Activated gamma-delta T cell (primary cell): ENCODE measurements at regions not wholly inside any gene's neighbourhood (a gene's known extent, or its start where the extent isn't known, plus 50 kb on each side); places are given as distances from the start of the nearest gene placed in this dataset.
"Not testable (repeated sequence)": the region's sequence is repeated elsewhere in the genome, so short reads cannot be mapped to it uniquely, and the experiment has no call there.

Source experiments
- DNase-seq: peaks from one replicate; lab custom pipeline; 2025; lab: John Stamatoyannopoulos, UW

GRCh38 chr10:31124852-31125251, 93.2 kb upstream of the ZNF438 start:
- DNase-seq, result no peak

GRCh38 chr10:31125789-31126188, 94.1 kb upstream of the ZNF438 start:
- DNase-seq, result no peak

- no peak for DNase-seq
These were observed 94.9 kb upstream of the ZNF438 start for GRCh38 chr10:31126593-31126992.

GRCh38 chr10:31128536-31128935, 96.9 kb upstream of the ZNF438 start:
- DNase-seq, result no peak

GRCh38 chr10:31129271-31129670, 97.6 kb upstream of the ZNF438 start:
- DNase-seq, result no peak

GRCh38 chr10:31129880-31130405, 98.3 kb upstream of the ZNF438 start:
- no peak for DNase-seq

- no peak for DNase-seq
These were observed 98.7 kb upstream of the ZNF438 start for GRCh38 chr10:31130406-31130805.

- DNase-seq, result no peak
These were observed 99.6 kb upstream of the ZNF438 start for GRCh38 chr10:31131251-31131650.

GRCh38 chr10:31132681-31133244, 101.1 kb upstream of the ZNF438 start:
- DNase-seq, result no peak

- no peak for DNase-seq
These were observed 101.7 kb upstream of the ZNF438 start for GRCh38 chr10:31133251-31133791.

- peak; percentile 46 for DNase-seq
These were observed 102.2 kb upstream of the ZNF438 start for GRCh38 chr10:31133792-31134310.

GRCh38 chr10:31134311-31134952, 102.8 kb upstream of the ZNF438 start:
- DNase-seq, result no peak

GRCh38 chr10:31135171-31135570, 103.5 kb upstream of the ZNF438 start:
- DNase-seq, result no peak

GRCh38 chr10:31135791-31136190, 104.1 kb upstream of the ZNF438 start:
- not testable (repeated sequence) for DNase-seq

- no peak for DNase-seq
These were observed 104.7 kb upstream of the ZNF438 start for GRCh38 chr10:31136386-31136785.

- DNase-seq, result no peak
These were observed 105.5 kb upstream of the ZNF438 start for GRCh38 chr10:31136930-31137885.

GRCh38 chr10:31138026-31138553, 106.4 kb upstream of the ZNF438 start:
- no peak for DNase-seq

GRCh38 chr10:31139497-31139896, 107.8 kb upstream of the ZNF438 start:
- DNase-seq, result no peak

- DNase-seq, result no peak
These were observed 109.1 kb upstream of the ZNF438 start for GRCh38 chr10:31140716-31141115.

GRCh38 chr10:31142026-31142425, 110.4 kb upstream of the ZNF438 start:
- no peak for DNase-seq

GRCh38 chr10:31143331-31143935, 111.8 kb upstream of the ZNF438 start:
- DNase-seq, result no peak
